Endometrium (tissue), 2 donors: ENCODE measurements at regions not wholly inside any gene's neighbourhood (a gene's known extent, or its start where the extent isn't known, plus 50 kb on each side); places are given as distances from the start of the nearest gene placed in this dataset.

Experiments
- FAIRE-seq: peaks from 2 replicates; lab custom pipeline; 2012; peaks lifted over from hg19 to GRCh38; lab: Jason Lieb, UNC
- donor health status: control.
- donor health status: control.

GRCh38 chr16:63092736-63093135 is 1056.5 kb upstream of the CDH8 start:
- no peak for FAIRE-seq

- no peak for FAIRE-seq
Measured at GRCh38 chr16:63082101-63082500, 1045.9 kb upstream of the CDH8 start.

GRCh38 chr16:63080746-63081145 is 1044.5 kb upstream of the CDH8 start:
- no peak for FAIRE-seq

GRCh38 chr16:63069047-63069446 is 1032.8 kb upstream of the CDH8 start:
- no peak for FAIRE-seq

GRCh38 chr16:63067141-63067540 is 1030.9 kb upstream of the CDH8 start:
- FAIRE-seq, result no peak

- FAIRE-seq, result no peak
Measured at GRCh38 chr16:63066552-63066951, 1030.3 kb upstream of the CDH8 start.

GRCh38 chr16:63061319-63061718 is 1025.1 kb upstream of the CDH8 start:
- no peak for FAIRE-seq

GRCh38 chr16:63059676-63060075 is 1023.4 kb upstream of the CDH8 start:
- FAIRE-seq, result no peak

- FAIRE-seq, result no peak
Measured at GRCh38 chr16:63057341-63057740, 1021.1 kb upstream of the CDH8 start.

GRCh38 chr16:63050391-63050790 is 1014.2 kb upstream of the CDH8 start:
- FAIRE-seq, result no peak

GRCh38 chr16:63038397-63039106 is 1002.3 kb upstream of the CDH8 start:
- no peak for FAIRE-seq

- no peak for FAIRE-seq
Measured at GRCh38 chr16:63037761-63038396, 1001.6 kb upstream of the CDH8 start.

GRCh38 chr16:63018581-63019223 is 982.5 kb upstream of the CDH8 start:
- no peak for FAIRE-seq

GRCh38 chr16:63008688-63009087 is 972.5 kb upstream of the CDH8 start:
- no peak for FAIRE-seq

- no peak for FAIRE-seq
Measured at GRCh38 chr16:63005356-63005755, 969.1 kb upstream of the CDH8 start.

- FAIRE-seq, result no peak
Measured at GRCh38 chr16:62989480-62989879, 953.2 kb upstream of the CDH8 start.

- no peak for FAIRE-seq
Measured at GRCh38 chr16:62985722-62986121, 949.5 kb upstream of the CDH8 start.

GRCh38 chr16:62978451-62978850 is 942.2 kb upstream of the CDH8 start:
- FAIRE-seq, result no peak

- no peak for FAIRE-seq
Measured at GRCh38 chr16:62977876-62978275, 941.6 kb upstream of the CDH8 start.

GRCh38 chr16:62974424-62974823 is 938.2 kb upstream of the CDH8 start:
- no peak for FAIRE-seq

- FAIRE-seq, result no peak
Measured at GRCh38 chr16:62970851-62971250, 934.6 kb upstream of the CDH8 start.

- FAIRE-seq, result no peak
Measured at GRCh38 chr16:62969711-62970318, 933.6 kb upstream of the CDH8 start.

GRCh38 chr16:62967611-62968010 is 931.4 kb upstream of the CDH8 start:
- no peak for FAIRE-seq
